Neural progenitor cell (in vitro differentiated cells): ENCODE measurements at regions not wholly inside any gene's neighbourhood (a gene's known extent, or its start where the extent isn't known, plus 50 kb on each side); places are given as distances from the start of the nearest gene placed in this dataset.

Experiments used
- EZH2 ChIP-seq: fragments of 200-600 bp; sonication (generic); IDR thresholded peaks from 2 replicates; pipeline ENCODE4 v1.6.1; 2017; ENCODE audit warnings: antibody characterized with exemption, mild to moderate bottlenecking, moderate library complexity
- TF ChIP-seq, protein P1 (sequence below): fragments of 200-600 bp; sonication (generic); IDR thresholded peaks from 2 replicates; pipeline ENCODE4 v1.5.1; 2017; ENCODE audit warnings: antibody characterized with exemption, mild to moderate bottlenecking

DNA sequence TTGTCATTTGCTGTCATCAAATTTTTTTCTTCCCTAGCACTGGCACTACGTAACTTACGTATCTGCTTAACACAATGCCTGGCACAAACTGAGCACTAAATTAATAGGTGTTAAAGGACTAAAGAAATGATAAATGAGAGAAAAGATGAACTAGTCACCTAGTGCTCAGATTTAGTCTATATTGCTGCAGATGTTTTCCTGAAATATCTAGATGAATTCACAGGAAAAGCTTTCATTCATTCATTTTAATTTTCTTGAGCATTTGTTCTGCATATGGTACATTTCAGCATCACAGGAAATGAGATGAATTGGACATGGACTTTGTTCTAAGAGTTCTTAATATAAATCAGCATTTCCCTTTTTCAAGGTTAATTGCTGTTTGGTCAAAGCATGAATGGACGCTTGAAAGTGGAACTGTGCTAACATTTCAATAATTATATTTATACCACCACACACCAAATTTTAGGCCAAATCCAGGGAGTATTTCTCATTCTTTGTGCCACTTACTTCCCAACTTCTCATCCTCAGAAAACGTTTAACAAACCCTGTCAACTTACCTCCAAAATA is 163.2 kb upstream of the MDFIC start:
- TF ChIP-seq, protein P1, sequence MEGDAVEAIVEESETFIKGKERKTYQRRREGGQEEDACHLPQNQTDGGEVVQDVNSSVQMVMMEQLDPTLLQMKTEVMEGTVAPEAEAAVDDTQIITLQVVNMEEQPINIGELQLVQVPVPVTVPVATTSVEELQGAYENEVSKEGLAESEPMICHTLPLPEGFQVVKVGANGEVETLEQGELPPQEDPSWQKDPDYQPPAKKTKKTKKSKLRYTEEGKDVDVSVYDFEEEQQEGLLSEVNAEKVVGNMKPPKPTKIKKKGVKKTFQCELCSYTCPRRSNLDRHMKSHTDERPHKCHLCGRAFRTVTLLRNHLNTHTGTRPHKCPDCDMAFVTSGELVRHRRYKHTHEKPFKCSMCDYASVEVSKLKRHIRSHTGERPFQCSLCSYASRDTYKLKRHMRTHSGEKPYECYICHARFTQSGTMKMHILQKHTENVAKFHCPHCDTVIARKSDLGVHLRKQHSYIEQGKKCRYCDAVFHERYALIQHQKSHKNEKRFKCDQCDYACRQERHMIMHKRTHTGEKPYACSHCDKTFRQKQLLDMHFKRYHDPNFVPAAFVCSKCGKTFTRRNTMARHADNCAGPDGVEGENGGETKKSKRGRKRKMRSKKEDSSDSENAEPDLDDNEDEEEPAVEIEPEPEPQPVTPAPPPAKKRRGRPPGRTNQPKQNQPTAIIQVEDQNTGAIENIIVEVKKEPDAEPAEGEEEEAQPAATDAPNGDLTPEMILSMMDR, result no peak
- TF ChIP-seq EZH2, result no peak
